SU-DHL-6 (cell line): ENCODE measurements at regions not wholly inside any gene's neighbourhood (a gene's known extent, or its start where the extent isn't known, plus 50 kb on each side); places are given as distances from the start of the nearest gene placed in this dataset.

ENCODE experiments used
- CTCF ChIP-seq: fragments of 200-600 bp; sonication (generic); IDR thresholded peaks from one replicate; pipeline ENCODE4 v1.5.1; 2017; ENCODE audit warnings: antibody characterized with exemption, mild to moderate bottlenecking, low read length, moderate library complexity; ENCODE audit not compliant: insufficient read depth, poor library complexity, severe bottlenecking
- EZH2phosphoT487 ChIP-seq: fragments of 200-600 bp; sonication (generic), shearing (Covaris generic); conservative IDR thresholded peaks from 2 replicates; pipeline ENCODE4 v1.6.1; 2018; ENCODE audit warnings: mild to moderate bottlenecking, antibody characterized with exemption, low read length, moderate library complexity, mixed read lengths

GRCh38 chr21:39073063-39073462 is 110.2 kb downstream of the PSMG1 start:
- no peak for TF ChIP-seq CTCF
- no peak for TF ChIP-seq EZH2phosphoT487
